ENCODE measurements at regions not wholly inside any gene's neighbourhood (a gene's known extent, or its start where the extent isn't known, plus 50 kb on each side); places are given as distances from the start of the nearest gene placed in this dataset.

DNA sequence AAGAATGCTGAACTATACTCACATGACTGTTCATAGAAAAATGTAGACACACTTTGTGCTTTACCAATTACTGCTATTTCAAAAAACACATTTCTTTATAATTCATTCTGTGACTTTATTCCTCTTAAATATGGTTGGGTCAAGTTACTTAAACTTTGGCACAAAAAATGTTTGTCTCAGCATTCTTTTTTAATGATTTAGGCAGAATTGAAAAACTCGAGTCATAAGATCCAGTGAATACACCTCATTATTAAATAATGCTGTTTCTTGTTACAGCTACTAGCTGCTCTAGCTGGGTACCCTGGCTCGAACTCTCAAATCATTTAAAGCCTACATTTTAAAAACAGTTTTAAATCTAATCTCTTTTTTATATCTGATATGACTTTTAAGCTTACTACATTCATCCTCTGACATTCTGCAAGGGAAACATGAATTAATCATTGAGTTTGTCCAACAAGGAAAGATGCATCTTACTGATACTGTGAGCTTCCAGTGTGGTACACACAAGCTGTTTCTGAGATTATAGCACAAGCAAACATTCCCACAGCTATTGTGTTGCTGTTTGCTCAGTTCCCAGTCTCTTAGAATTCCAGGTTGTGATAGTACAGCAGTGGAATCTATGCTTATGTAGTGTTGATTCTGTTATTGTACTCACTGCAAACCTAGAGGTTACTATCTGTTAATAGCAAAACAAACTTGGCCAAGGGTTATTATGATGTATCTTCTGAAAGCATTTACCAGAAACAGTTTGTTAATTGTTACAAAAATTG lies 746.5 kb downstream of the USP25 start:
- DNase-seq (ENCODE audit: low read depth in 2 of 2), result peak in 1 of 2 experiments; percentile 10

DNA sequence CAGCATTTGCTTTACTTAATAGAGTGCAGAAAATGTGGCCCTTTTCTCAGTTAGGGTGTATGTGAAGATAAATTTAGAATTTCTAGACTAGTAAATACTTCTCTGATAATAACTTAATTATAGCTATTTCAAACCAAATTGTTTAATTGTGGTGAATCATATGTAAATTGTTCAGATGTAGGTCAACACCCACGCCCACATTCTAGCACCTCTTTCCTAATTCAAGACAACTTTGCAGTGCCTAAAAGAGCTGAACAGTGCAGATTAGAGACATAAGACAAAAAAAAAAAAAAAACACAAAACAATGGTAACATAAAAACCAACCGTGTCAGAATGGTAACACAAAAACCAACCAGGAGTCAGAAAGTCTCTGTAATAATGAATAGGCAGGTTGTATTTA lies 758.3 kb downstream of the USP25 start:
- DNase-seq (ENCODE audit: low read depth in 2 of 2), result no peak

- DNase-seq (ENCODE audit: low read depth in 2 of 2), result no peak
Observed at GRCh38 chr21:16492356-16492755, 762.6 kb downstream of the USP25 start.

DNA sequence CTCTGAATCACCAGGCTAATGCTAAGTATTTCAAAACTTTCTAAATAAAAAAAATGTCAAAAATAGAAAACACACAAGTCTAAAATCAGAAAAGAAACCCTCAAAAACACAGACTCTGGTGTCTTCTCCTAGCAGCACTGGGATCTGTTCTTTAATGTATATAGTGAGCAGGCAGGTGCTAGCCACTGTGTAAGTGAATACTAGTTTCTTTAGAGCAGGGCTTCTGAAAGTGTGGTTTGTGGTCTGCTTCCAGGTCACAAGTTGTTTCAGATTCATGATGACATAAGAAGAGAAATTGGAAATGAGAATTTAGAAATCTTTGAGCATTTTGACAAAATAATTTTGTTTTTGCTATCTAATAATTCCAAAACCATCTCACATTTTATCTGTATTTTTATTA lies 763.1 kb downstream of the USP25 start:
- DNase-seq (ENCODE audit: low read depth in 2 of 2), result no peak

- no peak for DNase-seq (ENCODE audit: low read depth in 2 of 2)
Observed at GRCh38 chr21:16496609-16497008, 766.8 kb downstream of the USP25 start.

- no peak for DNase-seq (ENCODE audit: low read depth in 2 of 2)
Observed at GRCh38 chr21:16500271-16500670, 770.5 kb downstream of the USP25 start.

DNA sequence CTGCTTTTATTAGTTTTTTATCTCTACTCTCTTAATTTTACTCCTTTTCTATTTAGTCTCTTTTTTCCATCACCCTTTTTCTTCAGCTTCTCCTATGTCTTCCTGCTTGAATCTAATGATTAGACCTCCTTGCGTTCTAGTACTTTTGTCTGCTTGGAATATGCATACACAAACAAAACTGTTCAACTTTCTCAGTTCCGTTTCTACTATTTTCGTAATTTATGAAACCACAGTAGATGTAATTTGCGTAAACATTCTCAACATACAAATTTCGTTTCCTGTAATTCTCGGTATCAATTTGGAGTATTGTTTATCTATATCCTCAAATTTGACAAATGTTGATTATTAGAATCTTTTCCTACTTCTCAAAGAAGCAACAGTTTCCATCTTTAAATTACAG lies 772.5 kb downstream of the USP25 start:
- DNase-seq (ENCODE audit: low read depth in 2 of 2), result no peak

DNA sequence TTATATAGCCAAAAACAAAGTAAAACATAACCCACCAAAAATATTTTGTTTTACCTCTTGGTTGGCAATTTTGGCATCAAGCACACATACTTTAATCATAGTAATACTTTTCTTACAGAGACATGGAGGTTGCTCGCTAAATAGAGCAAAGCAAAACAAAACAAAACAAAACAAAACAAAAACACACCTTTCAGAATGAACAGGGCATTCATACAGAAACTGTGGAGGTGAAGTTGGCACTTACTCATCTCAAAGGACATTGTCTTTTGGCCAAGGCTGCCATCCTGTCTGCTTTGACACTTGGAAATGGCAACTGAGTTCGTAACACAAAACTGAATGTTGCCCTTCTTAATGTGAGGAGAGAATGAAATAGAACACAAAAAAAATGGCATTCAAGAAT lies 773.1 kb downstream of the USP25 start:
- no peak for DNase-seq (ENCODE audit: low read depth in 2 of 2)

DNA sequence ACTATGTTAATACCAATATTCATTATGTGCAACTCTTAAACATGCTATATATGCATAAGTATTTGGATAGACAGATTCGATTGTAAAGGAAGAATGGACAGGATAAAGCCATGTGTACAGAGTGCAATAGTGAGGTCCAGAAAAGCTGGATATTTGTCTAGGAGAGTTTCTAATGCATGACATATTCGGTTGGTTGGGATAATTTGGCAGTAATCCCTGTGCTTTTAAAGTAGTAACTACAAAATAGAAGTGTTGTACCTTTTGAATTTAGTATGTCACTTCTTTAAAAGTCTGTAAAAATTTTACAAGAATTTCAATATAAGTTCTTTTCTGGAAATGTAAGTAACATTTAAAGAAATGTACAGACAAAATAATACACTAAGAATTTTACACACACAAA lies 774.5 kb downstream of the USP25 start:
- no peak for DNase-seq (ENCODE audit: low read depth in 2 of 2)

DNA sequence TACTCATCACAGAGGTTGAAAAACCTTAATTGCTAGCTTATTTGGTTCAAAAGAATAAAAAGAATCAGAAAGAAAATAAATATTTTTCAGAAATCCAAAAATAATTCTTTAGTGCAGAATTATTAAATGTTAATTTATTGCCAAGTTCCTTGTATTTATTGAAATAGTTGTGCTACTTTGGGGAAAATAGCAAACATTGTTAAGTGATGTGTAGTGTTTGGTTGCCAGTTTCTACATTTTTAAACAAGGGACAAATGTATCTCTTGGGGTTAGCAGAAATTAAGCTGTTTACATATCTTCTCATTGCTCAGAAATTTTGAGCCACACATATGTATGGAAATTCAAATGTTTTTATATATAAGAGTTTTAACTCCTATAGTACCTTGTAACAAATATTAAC lies 775.0 kb downstream of the USP25 start:
- DNase-seq (ENCODE audit: low read depth in 2 of 2), result no peak

GRCh38 chr21:16509476-16509875 lies 779.7 kb downstream of the USP25 start:
- peak; percentile 53 to 55 for DNase-seq (ENCODE audit: low read depth in 2 of 2)

DNA sequence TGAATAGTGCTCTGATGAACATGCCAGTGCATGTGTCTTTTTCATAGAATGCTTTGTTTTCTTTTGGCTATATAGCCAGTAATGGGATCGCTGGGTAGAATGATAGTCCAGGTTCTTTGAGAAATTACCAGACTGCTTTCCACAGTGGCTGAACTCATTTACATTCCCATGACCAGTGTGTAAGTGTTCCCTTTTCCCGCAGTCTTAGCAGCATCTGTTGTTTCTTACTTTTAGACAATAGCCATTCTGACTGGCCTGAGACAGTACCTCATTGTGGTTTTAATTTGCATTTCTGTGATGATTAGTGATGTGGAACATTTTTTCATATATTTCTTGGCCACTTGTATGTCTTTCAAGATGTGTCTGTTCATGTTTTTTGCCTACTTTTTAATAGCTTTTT lies 784.5 kb downstream of the USP25 start:
- no peak for DNase-seq (ENCODE audit: low read depth in 2 of 2)

- DNase-seq (ENCODE audit: low read depth in 2 of 2), result no peak
Observed at GRCh38 chr21:16517383-16517782, 787.6 kb downstream of the USP25 start.

DNA sequence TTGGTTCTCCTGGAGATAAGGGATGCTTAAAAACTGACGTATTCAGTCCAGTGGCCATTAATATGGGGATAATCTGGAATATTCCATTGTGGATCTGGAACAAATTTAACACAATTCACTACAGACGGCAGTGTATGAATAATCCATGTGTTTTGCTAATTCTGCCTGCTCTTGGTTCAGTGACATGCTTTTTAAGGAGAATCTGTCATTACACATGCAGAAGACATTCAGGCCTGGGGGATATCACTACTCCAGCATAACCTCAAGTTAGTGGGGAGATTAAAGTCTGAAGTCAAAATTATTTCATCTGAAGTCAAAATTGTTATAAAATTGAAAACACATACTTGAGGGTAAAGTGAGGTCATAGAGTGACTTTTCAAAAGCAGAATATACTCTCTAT lies 789.3 kb downstream of the USP25 start:
- DNase-seq (ENCODE audit: low read depth in 2 of 2), result no peak

GRCh38 chr21:16519644-16520043 lies 789.9 kb downstream of the USP25 start:
- DNase-seq (ENCODE audit: low read depth in 2 of 2), result no peak

- no peak for DNase-seq (ENCODE audit: low read depth in 2 of 2)
Observed at GRCh38 chr21:16522548-16522947, 792.8 kb downstream of the USP25 start.

GRCh38 chr21:16530656-16531055 lies 800.9 kb downstream of the USP25 start:
- no peak for DNase-seq (ENCODE audit: low read depth in 2 of 2)

DNA sequence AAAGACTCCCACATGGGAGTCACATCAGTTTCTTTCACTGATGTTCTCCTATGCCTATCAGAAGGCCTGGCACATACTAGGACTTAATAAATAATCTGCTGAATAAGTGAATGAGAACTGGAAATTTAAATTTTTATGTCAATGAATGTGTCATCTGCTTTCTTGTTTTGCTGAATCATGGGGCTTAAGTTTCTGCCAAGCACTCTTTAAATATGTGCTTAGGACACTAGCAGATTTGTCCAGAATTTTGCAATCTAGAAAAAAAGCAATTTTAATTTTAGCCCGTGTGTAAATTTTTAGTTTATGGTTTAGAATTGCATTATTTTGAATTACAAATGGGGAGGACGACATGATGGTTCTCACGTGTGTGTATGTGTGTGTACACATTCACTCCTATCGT lies 803.1 kb downstream of the USP25 start:
- no peak for DNase-seq (ENCODE audit: low read depth in 2 of 2)

- no peak for DNase-seq (ENCODE audit: low read depth in 2 of 2)
Observed at GRCh38 chr21:16533692-16534407, 804.1 kb downstream of the USP25 start.

- no peak for DNase-seq (ENCODE audit: low read depth in 2 of 2)
Observed at GRCh38 chr21:16534408-16535101, 804.8 kb downstream of the USP25 start.

GRCh38 chr21:16535102-16535422 lies 805.3 kb downstream of the USP25 start:
- DNase-seq (ENCODE audit: low read depth in 2 of 2), result no peak

DNA sequence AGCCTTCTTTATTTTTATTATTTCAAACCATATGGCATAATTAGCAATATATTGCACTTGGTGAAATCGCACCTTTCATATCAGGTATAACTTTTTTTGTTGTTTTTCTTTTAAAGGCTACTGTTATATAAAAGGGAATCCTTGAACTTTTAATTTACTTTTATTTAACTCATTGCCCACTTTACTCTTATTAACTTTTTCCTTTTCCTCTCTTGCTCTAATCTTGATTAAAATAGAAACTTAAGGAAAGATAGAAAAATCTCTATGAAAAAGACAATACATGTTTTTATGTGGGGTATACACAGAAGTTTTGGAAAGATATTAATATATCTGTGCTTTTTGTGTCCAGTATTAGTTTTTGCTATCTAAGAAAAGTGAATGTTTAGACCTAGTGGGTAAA lies 805.8 kb downstream of the USP25 start:
- no peak for DNase-seq (ENCODE audit: low read depth in 2 of 2)

DNA sequence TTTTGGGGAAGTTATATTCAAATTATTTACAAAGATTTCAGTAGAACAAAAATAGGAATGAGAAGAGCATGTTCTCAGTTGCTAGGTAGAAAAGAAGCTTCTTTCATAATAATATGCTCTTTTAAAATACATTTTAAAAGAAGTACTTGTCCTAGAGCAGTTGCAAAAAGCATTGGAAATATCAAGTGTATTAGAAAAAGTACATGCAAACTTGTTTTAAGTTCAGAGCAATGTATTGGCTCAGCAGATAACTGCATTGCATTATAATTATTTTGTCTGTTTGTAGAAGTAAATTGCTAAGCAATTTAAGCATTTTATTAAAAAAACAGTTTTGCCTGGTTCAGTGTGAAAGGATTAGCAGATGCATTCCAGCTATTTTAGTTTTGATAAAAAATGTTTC lies 806.4 kb downstream of the USP25 start:
- DNase-seq (ENCODE audit: low read depth in 2 of 2), result no peak

All from fibroblast of skin of left quadriceps (primary cell).